Occipital lobe (tissue), 1 donor: ENCODE measurements at regions not wholly inside any gene's neighbourhood (a gene's known extent, or its start where the extent isn't known, plus 50 kb on each side); places are given as distances from the start of the nearest gene placed in this dataset.
A peak's percentile ranks its signal among the peaks of the same experiment; 100 is the strongest.
"Not testable (repeated sequence)": the region's sequence is repeated elsewhere in the genome, so short reads cannot be mapped to it uniquely, and the experiment has no call there.

ENCODE experiments used
- DNase-seq: peaks from one replicate; lab custom pipeline; 2025; lab: John Stamatoyannopoulos, UW

DNA sequence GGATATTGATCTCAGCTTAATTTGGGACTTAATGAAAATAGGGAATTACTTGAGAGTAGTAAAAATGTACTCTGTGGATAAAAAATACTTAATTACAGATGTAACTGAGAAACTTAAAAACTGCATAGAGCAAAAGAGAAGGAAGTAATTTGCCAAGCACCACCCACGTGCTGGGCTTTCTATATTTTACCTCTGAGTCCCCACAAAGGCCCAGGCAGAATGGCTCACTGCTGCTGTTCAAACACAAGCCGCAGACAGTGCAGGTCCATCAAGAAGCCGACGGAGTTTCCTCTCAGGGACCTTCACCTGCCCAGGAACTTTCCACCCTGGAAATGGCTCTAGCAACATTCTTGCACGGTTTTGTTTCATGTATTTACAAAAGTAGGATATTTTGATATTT, 77.2 kb upstream of the TRPM1 start:
- no peak for DNase-seq

DNA sequence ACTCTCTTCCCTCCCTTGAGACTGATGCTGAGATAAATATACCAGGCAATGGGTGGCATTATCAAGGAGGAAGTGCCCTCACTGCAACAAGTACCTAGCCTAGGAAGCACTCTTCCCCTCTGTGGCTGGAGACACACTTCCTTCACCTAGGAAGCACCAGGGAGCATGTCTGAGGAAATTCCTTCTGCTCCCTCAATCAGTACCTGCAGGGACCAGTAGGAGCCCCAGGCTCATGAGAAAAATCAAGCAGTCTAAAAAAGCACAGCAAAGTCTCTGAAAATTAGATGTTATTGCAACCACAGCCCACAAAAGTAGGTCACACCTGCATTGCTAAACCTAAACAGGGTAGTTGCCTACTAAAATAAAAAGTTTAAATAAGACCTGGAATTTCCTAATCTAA, 78.2 kb upstream of the TRPM1 start:
- DNase-seq, result no peak

DNA sequence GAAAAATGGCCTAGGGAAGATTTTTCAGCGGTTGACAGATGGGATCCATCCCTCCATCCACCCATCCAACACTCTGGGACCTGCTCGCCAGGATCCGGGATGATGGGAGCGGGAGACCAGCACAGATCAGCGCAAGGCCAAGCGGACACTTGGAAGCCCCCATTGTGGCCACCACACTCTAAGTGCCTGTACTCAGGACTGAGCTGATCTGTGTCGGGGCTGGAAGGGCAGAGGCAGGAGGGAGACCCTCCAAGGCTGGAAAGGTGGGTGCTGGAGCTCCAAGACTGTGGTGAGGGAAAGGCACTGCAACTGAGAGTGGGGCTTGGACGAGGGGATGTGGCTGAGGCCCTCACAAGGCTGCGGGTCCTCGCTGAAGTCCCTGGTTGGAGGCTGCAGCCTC, 91.8 kb upstream of the TRPM1 start:
- no peak for DNase-seq

DNA sequence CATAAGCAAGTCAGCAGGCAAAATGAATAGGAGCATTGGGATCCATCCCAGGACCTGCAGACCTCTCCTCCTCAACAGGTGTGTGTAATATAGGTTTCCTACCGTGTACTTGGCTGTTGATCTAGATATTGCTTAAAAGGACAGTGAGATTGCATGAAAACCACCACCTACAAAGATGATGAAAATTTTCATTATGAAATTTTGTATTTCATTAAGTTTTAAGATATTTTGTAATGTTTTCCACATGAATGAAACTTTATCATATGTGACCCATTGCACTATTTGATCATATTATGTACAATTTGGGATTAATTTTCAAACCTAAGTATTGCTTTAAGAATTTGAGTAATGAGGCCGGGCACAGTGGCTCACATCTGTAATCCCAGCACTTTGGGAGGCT, 94.3 kb upstream of the TRPM1 start:
- no peak for DNase-seq

DNA sequence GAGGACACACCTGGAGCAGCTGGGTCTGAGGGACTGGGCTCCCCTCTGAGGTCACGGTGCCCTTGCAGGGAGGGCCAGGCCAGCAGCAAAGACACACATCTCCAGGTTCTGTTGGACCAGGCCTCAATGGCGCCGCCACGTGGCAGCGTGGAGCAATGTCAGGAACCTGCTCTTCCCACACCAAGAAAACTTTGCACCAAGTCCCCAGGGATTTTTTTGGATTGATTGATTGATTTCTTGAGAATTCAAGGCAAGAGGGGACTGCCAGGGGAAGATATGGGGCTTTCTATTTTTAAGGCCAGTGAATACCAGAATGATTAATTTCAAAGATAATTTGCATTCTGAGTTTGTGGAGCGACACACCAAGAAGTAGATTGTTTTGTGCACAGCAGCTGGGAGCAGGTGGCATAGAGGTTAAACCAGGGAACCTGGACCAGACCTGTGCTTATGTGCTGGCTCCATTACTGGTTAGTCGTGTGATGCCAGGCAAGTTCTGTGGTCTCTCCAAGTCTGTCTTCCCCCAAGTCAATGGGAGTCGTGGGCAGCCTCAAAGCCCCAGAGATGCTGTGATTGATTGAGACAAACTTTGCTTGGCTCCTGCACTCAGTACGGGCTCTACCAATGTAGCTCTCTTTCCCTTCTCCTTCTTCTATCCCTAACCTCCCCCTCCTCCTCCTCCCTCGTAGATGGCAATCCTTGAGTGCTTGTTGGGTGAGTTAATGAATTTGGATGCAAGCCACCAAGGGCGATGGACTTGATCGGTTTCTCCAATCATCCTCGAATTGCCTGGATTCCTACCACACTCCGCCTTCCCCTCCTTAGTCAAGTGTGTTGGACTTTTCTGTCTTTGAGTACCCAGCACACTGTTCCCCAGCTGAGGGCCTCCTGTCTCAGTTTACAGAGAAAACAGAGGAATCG, 96.2 kb upstream of the TRPM1 start:
- no peak for DNase-seq

DNA sequence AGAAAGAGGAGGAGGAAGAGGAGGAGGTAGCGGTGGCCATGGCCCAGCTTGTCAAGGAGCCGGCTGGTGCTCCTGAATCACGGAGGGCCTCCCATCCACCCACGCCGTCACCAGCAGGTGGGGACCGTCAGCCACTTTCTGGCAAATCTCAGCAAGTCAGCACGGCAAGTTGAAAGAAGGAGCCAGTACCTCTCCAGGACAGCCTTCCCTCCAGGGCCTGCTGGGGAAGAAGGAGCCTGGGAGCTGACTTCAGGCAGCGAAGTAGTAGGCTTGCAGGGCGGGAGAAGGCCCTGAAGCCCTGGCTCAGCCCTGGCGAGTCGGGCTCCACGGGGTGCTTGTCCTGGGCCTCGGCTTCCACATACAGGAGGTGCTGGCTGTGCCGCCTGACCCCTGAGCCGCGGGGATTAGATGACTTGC, 99.2 kb upstream of the TRPM1 start:
- peak; percentile 47 for DNase-seq

DNA sequence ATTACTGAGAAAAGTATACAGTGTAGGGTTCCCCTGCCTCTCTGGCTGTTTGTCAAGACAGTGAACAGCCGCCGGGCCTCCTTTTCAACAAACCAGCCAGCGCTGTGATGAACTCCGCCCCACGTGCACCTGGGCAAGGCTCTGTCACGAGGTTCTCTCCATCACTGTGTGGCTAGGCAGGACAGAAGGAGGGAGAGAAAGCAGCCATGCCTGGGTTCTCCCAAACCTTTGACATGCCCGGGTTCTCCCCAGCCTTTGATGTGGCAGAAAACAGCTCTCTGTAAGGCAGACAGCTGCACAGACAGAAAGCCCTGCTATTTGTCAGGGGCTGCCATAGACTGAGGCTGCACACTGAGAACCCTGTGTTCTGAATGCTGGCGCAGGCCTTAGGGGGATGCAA, 101.4 kb upstream of the TRPM1 start:
- DNase-seq, result no peak

DNA sequence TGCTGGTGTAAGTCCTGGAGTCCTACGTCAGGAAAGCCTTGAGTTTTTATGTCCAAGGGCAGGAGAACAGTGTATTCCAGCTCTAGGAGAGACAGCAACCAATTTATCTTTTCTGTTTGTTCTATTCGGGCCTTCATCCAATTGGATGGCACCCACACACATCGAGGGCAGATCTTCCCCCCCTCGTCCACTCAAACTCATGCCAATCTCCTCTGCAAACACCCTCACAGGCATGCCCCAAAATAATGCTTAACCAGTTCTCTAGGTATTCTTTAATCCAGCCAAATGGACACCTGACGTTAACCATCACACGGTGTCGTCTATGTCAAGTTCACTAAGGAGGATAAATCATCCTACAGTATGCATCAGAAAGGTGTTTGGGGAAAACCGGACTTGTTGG, 102.5 kb upstream of the TRPM1 start:
- DNase-seq, result no peak

DNA sequence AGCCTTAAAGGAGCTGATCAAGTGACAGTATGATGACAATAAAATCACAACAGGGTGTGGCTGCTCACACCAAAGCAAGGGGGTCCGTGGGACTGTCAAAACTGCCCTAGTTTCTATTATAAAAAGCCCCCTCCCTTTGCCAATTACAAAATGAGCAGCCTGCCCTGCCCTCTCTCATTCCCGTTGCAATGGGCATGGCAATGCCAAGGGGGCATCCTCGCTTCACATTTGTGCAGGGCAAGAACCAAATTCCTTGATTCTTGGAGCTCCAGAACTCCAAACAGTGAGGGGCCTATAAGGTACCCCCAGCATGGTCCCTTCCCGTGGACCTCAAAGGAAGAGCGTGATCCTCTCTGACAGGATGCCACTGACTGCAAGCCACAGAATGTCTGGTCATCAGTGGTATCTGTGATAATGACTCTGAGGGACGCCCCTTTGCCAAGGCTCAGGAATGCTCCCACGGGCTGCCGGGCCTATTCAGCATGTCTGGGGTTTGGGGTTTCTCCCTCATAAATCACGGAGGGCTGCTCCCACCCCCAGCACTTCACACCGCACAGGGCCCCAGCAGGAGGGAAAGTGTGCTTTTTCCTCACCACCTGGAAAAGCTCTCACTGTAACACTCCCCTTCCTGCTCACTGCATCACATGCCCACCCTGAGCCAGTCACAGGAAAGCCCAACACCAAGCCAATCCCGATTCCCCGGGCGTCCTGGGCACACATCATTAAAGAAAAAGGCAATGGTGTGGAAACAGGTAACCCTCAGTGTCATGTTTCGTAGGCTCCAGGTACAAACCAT, 105.1 kb upstream of the TRPM1 start:
- no peak for DNase-seq

DNA sequence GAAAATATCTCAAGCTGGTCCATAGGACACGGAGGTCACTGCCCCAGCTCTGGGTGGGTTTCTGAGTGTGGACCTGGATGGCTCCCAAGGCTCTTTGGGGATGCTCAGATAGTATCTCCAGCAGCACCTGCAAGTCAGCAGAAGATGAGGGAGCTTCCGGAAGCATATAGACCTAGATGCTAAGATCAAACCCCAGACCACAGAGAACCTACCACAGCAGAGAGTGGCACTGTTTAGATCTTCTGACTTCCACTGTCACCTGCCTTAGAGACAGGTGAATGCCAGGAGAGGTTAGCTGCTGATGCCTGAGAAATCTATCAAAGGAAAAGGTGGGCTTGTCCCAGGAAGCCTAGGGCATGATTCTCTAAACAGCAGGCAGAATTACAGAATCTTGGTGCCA, 105.7 kb upstream of the TRPM1 start:
- DNase-seq, result no peak

DNA sequence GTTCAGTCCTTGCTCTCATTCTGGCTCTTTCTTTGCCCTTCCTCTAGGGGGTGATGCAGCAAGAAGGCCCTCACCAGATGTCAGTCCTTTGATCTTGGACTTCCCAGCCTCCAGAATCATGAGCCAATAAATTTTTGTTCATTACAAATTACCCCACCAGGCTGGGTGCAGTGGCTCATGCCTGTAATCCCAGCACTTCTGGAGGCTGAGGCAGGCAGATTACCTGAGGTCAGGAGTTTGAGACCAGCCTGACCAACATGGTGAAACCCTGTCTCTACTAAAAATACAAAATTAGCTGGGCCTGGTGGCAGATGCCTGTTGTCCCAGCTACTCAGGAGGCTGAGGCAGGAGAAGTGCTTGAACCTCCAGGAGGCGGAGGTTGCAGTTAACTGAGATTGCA, 106.3 kb upstream of the TRPM1 start:
- not testable (repeated sequence) for DNase-seq

DNA sequence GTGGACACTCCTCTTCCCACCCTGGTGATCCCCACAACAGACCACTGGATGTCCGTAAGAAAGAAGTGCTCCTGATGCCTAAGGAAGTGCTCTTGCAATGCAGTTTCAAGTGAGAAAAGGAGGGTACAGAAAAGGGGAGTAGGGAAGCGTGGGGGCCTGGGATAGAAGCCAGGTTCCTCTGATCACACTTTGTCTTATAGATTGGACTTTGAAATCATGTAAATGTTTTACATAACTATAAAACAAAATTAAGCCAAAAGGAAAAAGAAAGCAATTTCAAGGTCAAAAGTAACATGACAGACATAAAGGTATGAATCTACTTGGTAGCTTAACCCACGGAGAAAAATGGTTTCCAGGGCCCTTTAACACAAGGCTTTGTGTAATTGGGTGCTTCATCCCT, 107.3 kb upstream of the TRPM1 start:
- DNase-seq, result no peak

DNA sequence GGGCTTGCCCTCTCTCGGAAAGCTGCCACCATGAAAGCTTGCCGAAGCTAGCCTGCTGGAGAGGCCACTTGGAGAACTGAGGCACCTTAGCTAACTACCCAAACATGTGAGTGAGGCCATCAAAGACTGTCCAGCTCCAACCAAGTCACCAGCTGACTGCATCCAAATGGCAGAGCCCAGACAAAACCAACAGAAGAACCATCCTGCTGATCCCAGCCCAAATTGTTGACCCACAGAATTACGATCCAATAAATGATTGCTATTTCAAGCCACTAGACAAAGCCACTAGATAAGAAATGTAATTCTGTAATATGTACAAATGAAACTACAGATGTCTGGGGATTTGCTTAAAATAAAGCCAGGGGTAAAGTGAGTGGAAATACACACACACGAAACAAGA, 109.8 kb upstream of the TRPM1 start:
- DNase-seq, result no peak

DNA sequence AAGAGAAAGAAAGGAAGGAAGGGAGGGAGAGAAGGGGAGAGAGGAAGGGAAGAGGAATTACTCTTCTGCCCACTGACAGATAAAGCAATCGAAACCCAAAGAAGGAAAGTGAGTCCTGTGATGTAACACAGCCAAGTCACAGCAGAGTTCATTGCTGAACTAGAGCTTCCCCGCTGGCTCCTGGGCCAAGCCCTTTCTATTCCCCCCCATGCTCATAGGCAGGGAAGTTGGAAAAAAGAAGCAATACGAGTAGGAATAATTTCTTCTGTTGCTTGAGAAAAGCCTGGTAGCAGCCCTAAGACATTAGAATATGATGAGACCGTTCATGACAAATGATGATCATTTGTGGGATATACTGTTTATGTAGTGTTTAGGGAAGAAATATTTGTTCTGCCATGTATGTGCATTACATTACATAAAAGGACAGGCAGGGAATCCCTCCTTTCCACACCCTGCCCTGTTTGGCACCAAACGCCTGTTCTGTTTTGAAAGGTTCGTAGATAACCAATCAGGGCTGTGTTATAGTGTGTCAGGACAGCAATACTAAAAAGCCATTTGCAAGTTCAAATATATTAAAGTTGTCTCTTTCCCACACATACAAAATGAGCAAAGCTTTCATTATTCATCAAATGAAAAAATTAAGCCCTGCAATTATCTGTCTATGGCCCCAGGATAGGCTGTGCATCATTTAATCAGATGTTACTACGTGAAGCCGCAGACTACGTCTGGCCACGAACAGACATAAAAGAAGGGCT, 111.0 kb upstream of the TRPM1 start:
- DNase-seq, result no peak

DNA sequence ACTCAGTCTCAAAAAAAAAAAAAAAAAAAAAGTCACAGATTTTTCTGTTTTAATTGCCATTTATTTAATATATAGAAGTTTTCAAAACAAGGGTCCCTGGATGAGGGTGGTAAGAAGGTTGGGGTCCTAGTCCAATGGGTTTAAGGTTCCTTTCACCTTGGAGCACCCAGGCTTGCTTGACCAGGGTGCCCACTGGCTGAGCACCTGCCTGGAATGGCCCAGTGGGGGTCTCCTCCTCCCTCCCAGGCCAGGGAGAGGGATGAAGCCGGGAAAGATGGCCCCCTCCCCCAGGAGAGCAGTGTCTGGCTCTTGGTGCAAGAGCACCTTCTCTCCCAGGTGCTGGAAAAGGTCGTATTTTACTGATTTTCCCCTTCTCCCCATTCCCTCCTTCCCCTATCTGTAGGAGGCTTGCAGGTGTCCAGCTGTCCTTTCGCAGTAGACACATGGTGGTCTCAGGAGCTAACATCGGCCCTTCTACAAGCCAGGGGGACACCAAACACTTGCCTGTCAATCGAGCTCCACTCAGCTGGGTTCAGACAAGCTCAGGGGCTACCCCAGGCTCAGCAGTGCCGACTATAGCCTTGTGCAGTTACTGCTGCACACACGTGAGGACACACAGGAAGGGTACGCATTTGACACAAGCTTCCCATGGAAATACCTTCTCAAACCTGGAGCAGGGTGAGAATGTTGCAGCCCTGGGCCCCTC, 112.3 kb upstream of the KLF13 start:
- DNase-seq, result no peak

DNA sequence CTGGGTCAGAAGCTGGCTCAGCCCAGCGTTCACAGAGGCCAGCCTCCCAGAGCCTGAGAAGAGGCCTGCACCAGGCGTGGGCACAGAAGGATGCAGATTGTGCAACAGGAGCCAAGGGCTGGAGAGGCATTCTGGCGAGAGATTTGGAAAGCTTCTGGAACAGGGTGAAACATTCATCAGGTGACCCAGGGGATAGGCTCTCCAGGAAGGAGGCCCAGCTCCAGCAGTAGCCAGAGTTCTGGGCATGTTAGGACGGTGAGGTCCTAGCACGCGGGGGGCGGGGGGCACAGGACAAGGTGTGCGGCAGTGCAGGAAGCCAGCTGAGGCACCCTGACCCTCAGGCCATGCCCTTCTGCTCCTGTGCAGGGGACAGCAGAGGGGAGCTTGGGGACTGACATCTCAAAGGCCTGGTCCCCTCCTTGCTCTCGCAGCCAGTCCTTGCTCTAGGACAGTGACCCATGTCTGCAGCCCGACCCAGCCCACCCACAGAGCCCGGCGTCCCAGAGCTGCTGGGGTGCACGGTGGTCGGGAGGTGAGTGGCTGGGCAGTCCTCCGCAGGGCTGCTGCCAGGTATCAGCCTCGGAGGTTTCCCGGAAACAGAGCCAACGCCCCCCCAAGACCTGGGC, 111.7 kb upstream of the KLF13 start:
- DNase-seq, result peak; percentile 45

DNA sequence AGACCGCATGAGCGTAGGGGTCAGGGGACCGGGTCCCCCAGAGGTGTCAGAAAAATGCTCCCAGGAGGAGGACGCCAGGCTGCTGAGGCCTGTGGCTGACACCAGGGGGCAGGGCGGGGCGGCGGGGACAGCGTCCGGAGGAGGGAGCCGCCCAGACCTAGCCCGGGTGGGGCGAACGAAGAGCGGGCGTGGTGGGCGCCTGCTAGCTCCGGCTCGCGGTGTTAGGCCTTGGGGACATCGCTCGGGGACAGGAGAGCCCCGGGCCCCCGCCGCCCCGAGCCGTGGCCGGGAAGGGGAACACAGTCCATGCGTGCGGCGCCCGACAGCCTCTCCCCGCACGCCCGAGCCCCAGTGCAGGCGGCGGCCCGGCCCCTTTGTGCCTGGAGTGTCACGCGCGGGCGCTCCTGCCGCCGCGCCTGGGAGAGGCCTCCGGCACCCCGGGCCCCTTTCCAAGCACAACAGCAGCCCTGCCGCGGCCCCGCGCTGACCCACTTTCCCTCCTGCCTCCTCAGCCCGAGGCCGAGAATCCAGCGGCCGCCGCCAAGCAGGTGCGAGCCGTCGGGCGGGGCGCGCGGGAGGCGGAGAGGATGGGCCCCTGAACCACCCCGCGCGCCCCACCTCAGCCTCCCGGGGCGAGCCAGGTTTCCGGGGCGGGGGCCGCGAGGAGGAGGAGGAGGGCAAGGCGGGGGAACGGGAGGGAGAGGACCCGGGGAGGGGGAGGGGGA, 111.0 kb upstream of the KLF13 start:
- DNase-seq, result peak; percentile 65

DNA sequence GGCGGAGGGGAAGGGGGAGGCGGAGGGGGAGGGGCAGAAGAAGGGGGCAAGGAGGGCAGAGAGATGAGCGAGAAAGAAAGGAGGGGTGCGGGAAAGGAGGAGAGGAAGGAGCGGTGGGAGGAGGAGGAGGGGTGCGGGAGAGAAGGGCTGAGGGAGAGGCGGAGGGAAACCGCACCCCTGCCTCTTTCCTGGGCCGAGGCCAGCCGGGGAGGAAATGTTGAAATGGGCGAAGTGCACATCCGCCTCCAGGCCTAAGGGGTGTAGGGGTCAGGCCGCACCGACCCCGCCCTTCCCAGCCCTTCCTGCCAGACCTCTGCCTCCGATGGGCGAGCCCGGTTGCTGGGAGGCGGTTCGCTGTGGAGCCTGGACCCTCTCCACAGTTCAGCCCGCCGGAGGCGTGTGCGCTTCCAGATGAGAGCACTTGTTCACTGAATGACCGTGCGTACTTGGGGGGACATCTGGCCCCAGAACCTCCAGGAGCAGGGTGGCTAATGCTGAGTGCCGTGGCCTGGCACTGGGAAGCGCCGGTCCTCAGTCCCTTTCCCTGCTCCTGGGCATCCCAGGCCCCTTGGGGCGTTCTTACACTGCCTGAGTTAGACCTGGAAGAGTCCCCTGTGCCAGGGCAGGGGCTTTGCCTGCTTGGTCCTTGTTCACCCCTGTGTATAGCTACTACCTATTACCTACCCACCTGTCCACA, 110.3 kb upstream of the KLF13 start:
- peak; percentile 18 for DNase-seq

DNA sequence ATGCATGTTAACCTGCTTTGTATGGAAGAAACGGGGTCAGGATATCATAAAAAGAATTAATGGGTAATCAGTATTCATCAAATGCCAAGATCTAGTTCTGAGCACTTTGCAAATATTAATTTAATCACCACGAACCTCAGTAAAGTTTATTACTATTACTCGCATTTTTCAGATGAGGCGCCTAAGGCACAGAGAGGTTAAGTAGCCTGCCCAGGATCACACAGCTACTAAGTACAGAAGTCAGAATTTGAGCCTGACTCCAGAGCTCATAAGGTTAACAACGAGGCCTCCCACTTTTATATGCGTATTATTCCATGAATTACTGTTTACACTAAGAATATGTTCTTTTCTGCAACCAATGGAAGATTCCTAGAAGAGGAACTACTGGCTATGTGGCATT, 109.6 kb upstream of the KLF13 start:
- DNase-seq, result no peak
